A549 (cell line): ENCODE measurements at regions not wholly inside any gene's neighbourhood (a gene's known extent, or its start where the extent isn't known, plus 50 kb on each side); places are given as distances from the start of the nearest gene placed in this dataset.

ENCODE experiments used
- ATAC-seq, 2 experiments: fragments of 200-7000 bp in 1 of 2; fragments of >200 bp in 1 of 2; cut with Nextera tagmentation in 1 of 2; cut with Tn5 transposase in 1 of 2; 3 replicates each; pipeline versions ENCODE4 v1.8.0 to v1.9.1; 2018 to 2020; ENCODE audit warnings: mild to moderate bottlenecking in 1 of 2, moderate library complexity in 1 of 2
- CTCF ChIA-PET: fragments of 300-600 bp; sonication (Branson Sonifier 250); formaldehyde crosslinking; extraction: SDS; loops from one replicate; lab custom pipeline; 2021; ENCODE audit warnings: antibody characterized with exemption, inconsistent platforms; lab: Yijun Ruan, JAX
- POLR2A ChIA-PET: fragments of 350-600 bp; formaldehyde crosslinking; extraction: SDS; loops from one replicate; lab custom pipeline; 2021; ENCODE audit warnings: antibody characterized with exemption, inconsistent platforms; lab: Yijun Ruan, JAX
- DNase-seq, 2 experiments: peaks; one replicate each; pipeline versions ENCODE4 v3.0.0 to v3.0.0-alpha.2; 2011 to 2016; ENCODE audit warnings: low read depth in 1 of 2, low spot score in 1 of 2
- FAIRE-seq: peaks from 2 replicates; lab custom pipeline; 2011; peaks lifted over from hg19 to GRCh38; lab: Jason Lieb, UNC
- H3K27ac ChIP-seq, 2 experiments: fragments of >200 bp; sonication (Bioruptor Twin); formaldehyde crosslinking; 3 replicates each; pipeline ENCODE4 v1.5.1; 2016 to 2017
- H3K4me1 ChIP-seq: fragments of >200 bp; sonication (Bioruptor Twin); formaldehyde crosslinking; 3 replicates; pipeline ENCODE4 v1.6.1; 2016
- H3K4me2 ChIP-seq: fragments of >200 bp; sonication (Bioruptor Twin); formaldehyde crosslinking; 3 replicates; pipeline ENCODE4 v1.6.1; 2016
- H3K4me3 ChIP-seq: fragments of >200 bp; sonication (Bioruptor Twin); formaldehyde crosslinking; 3 replicates; pipeline ENCODE4 v1.5.1; 2016
- H3K9me3 ChIP-seq: fragments of >200 bp; sonication (Bioruptor Twin); formaldehyde crosslinking; 3 replicates; pipeline ENCODE4 v1.6.1; 2016
- CEBPB ChIP-seq, 2 experiments: fragments of >200 bp in 1 of 2; sonication (Bioruptor Twin) in 1 of 2; formaldehyde crosslinking in 1 of 2; IDR thresholded peaks; 2 replicates each; pipeline ENCODE4 v1.6.1; 2012 to 2016
- CHD2 ChIP-seq: fragments of 150-350 bp; IDR thresholded peaks from 2 replicates; pipeline ENCODE4 v1.6.1; 2014; ENCODE audit warnings: low read length; ENCODE audit not compliant: partially characterized antibody
- CHD4 ChIP-seq: fragments of 200-600 bp; sonication (generic); IDR thresholded peaks from 2 replicates; pipeline ENCODE4 v1.6.1; 2016; ENCODE audit warnings: antibody characterized with exemption, mild to moderate bottlenecking, borderline replicate concordance
- EP300 ChIP-seq, 2 experiments: fragments of >200 bp; sonication (Bioruptor Twin); formaldehyde crosslinking; IDR thresholded peaks; 2 replicates in 1 of 2; 3 replicates in 1 of 2; pipeline ENCODE4 v1.6.1; 2016 to 2017
- ESRRA ChIP-seq: fragments of 150-350 bp; IDR thresholded peaks from 2 replicates; pipeline ENCODE4 v1.6.1; 2014; ENCODE audit warnings: mild to moderate bottlenecking, low read length, borderline replicate concordance
- FOSB ChIP-seq: fragments of 250-450 bp; sonication (Bioruptor Pico); IDR thresholded peaks from 2 replicates; pipeline ENCODE4 v1.5.0; 2020; ENCODE audit warnings: mild to moderate bottlenecking, moderate library complexity
- HOXA7 ChIP-seq: fragments of 250-450 bp; sonication (Bioruptor Pico); IDR thresholded peaks from 2 replicates; pipeline ENCODE4 v1.5.0; 2020; ENCODE audit warnings: mild to moderate bottlenecking, moderate library complexity
- HOXB5 ChIP-seq: fragments of 250-450 bp; sonication (Bioruptor Pico); IDR thresholded peaks from 2 replicates; pipeline ENCODE4 v1.5.0; 2020; ENCODE audit warnings: mild to moderate bottlenecking, moderate library complexity
- JUN ChIP-seq, 2 experiments: fragments of >200 bp; sonication (Bioruptor Twin); formaldehyde crosslinking; IDR thresholded peaks; 2 replicates in 1 of 2; 3 replicates in 1 of 2; pipeline ENCODE4 v1.6.1; 2016 to 2017
- JUNB ChIP-seq: fragments of >200 bp; sonication (Bioruptor Twin); formaldehyde crosslinking; IDR thresholded peaks from 2 replicates; pipeline ENCODE4 v1.6.1; 2016
- KDM5A ChIP-seq: fragments of 200-600 bp; sonication (generic); IDR thresholded peaks from 2 replicates; pipeline ENCODE4 v1.6.1; 2016; ENCODE audit warnings: antibody characterized with exemption, mild to moderate bottlenecking
- MAZ ChIP-seq: fragments of 150-350 bp; IDR thresholded peaks from 2 replicates; pipeline ENCODE4 v1.6.1; 2014; ENCODE audit warnings: antibody characterized with exemption, low read depth, low read length, borderline replicate concordance
- NFE2L2 ChIP-seq: fragments of 150-350 bp; conservative IDR thresholded peaks from 2 replicates; pipeline ENCODE4 v1.6.1; 2014; ENCODE audit warnings: low read length
- NPAS2 ChIP-seq: fragments of 250-450 bp; sonication (Bioruptor Pico); IDR thresholded peaks from 2 replicates; pipeline ENCODE4 v1.8.0; 2022; ENCODE audit warnings: mild to moderate bottlenecking, moderate library complexity, borderline replicate concordance
- NR3C1 ChIP-seq: fragments of >200 bp; sonication (Bioruptor Twin); formaldehyde crosslinking; IDR thresholded peaks from 3 replicates; pipeline ENCODE4 v1.6.1; 2017
- PHF8 ChIP-seq: fragments of 200-600 bp; sonication (generic); IDR thresholded peaks from 2 replicates; pipeline ENCODE4 v1.6.1; 2016; ENCODE audit warnings: low read depth, mild to moderate bottlenecking, antibody characterized with exemption, moderate library complexity, borderline replicate concordance
- POLR2A ChIP-seq: IDR thresholded peaks from 2 replicates; pipeline ENCODE4 v1.6.1; 2012; ENCODE audit warnings: mild to moderate bottlenecking, low read length
- POLR2AphosphoS2 ChIP-seq: conservative IDR thresholded peaks from 2 replicates; pipeline ENCODE4 v1.6.1; 2012; ENCODE audit warnings: low read length, improper control_type of control experiment, inconsistent platforms
- RAD21 ChIP-seq, 2 experiments: fragments of >200 bp in 1 of 2; sonication (Bioruptor Twin) in 1 of 2; formaldehyde crosslinking in 1 of 2; IDR thresholded peaks in 1 of 2; conservative IDR thresholded peaks in 1 of 2; 2 replicates in 1 of 2; 3 replicates in 1 of 2; pipeline ENCODE4 v1.6.1; 2012 to 2018; ENCODE audit warnings: inconsistent platforms in 1 of 2
- RCOR1 ChIP-seq: fragments of 150-350 bp; IDR thresholded peaks from 2 replicates; pipeline ENCODE4 v1.6.1; 2014; ENCODE audit warnings: antibody characterized with exemption, low read length, low read depth
- RNF2 ChIP-seq: fragments of 200-600 bp; sonication (generic); IDR thresholded peaks from 2 replicates; pipeline ENCODE4 v1.6.1; 2016; ENCODE audit warnings: low read depth, mild to moderate bottlenecking, antibody characterized with exemption, moderate library complexity, borderline replicate concordance
- SMC3 ChIP-seq: fragments of >200 bp; sonication (Bioruptor Twin); formaldehyde crosslinking; IDR thresholded peaks from 3 replicates; pipeline ENCODE4 v1.6.1; 2018; ENCODE audit warnings: inconsistent platforms
- SREBF2 ChIP-seq: fragments of 450-650 bp; IDR thresholded peaks from 2 replicates; pipeline ENCODE4 v1.6.1; 2014; ENCODE audit warnings: mild to moderate bottlenecking, moderate library complexity
- TP53 ChIP-seq: fragments of 250-450 bp; sonication (Bioruptor Pico); IDR thresholded peaks from 2 replicates; pipeline ENCODE4 v1.5.0; 2021; ENCODE audit warnings: mild to moderate bottlenecking, moderate library complexity
- ZNF302 ChIP-seq: fragments of 250-450 bp; sonication (Bioruptor Pico); IDR thresholded peaks from 2 replicates; pipeline ENCODE4 v1.9.0; 2021; ENCODE audit warnings: inconsistent platforms, mild to moderate bottlenecking, moderate library complexity
- ZSCAN20 ChIP-seq: fragments of 250-450 bp; sonication (Bioruptor Pico); IDR thresholded peaks from 2 replicates; pipeline ENCODE4 v1.8.0; 2022; ENCODE audit warnings: mild to moderate bottlenecking, moderate library complexity
- WGBS: methylation state at CpG from one replicate; pipeline ENCODE4 v1.1.6; 2017; ENCODE audit errors: missing lambda C conversion rate; 5-methylcytosine and 5-hydroxymethylcytosine counted together
- TF ChIP-seq, protein P1 (sequence below): fragments of >200 bp; sonication (Bioruptor Twin); formaldehyde crosslinking; IDR thresholded peaks from 3 replicates; pipeline ENCODE4 v1.6.1; 2016
- TF ChIP-seq, protein P2 (sequence below): fragments of 200-600 bp; sonication (generic); IDR thresholded peaks from 2 replicates; pipeline ENCODE4 v1.6.1; 2016; ENCODE audit warnings: antibody characterized with exemption, mild to moderate bottlenecking, moderate library complexity
- TF ChIP-seq, protein P3 (sequence below): fragments of >200 bp; sonication (Bioruptor Twin); formaldehyde crosslinking; IDR thresholded peaks from 3 replicates; pipeline ENCODE4 v1.5.1; 2016
- TF ChIP-seq, protein P4 (sequence below): fragments of 150-350 bp; IDR thresholded peaks from 2 replicates; pipeline ENCODE4 v1.6.1; 2014; ENCODE audit warnings: low read depth, mild to moderate bottlenecking, low read length

DNA sequence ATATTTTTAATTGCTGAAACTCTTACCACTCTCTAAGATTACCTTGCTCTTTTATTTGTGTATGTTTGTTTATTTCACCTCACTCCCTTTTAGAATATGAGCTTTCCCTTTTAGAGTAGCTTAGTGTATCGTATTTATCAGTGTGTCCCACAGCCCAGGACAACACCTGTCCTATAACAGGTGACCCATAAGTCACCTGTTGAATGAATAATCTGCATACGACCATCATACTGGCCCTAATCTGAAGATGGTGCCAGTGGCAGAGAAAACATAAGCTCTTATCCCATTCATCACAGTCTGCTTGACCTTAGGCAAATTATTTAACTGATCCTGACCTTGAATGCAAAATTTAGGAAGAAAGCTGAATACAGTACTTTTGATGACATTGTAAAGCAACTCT, 254.6 kb upstream of the NR2F2 start:
- H3K4me1 ChIP-seq: no peaks in the 10 kb centered on the region
- no peaks in the 10 kb centered on the region for H3K9me3 ChIP-seq
- H3K4me3 ChIP-seq: no peak overlapping the region
- no peak for ATAC-seq
- no peak for FAIRE-seq
- no peak overlapping the region for H3K27ac ChIP-seq
- ChIA-PET CTCF (interaction anchor here (0.6 kb wide), 1 partner anchor 1932 kb away, joined by 3 read pairs; no protein-coding TSS in a partner anchor), POLR2A (no interaction called here)
- H3K4me2 ChIP-seq: no peak overlapping the region
- no peak for TF ChIP-seq PHF8
- TF ChIP-seq ESRRA: no peak
- TF ChIP-seq POLR2A: no peak
- no peak for TF ChIP-seq RAD21 (conservative IDR thresholded peaks at IDR 0.05 in 1 of 2, IDR thresholded peaks at IDR 0.05 in 1 of 2)
- no peak for TF ChIP-seq TP53 (CRISPR knock-in tag)
- no peak for TF ChIP-seq SREBF2
- no peak for TF ChIP-seq ZNF302 (CRISPR knock-in tag)
- no peak for TF ChIP-seq JUN (IDR thresholded peaks at IDR 0.05)
- TF ChIP-seq, protein P1, sequence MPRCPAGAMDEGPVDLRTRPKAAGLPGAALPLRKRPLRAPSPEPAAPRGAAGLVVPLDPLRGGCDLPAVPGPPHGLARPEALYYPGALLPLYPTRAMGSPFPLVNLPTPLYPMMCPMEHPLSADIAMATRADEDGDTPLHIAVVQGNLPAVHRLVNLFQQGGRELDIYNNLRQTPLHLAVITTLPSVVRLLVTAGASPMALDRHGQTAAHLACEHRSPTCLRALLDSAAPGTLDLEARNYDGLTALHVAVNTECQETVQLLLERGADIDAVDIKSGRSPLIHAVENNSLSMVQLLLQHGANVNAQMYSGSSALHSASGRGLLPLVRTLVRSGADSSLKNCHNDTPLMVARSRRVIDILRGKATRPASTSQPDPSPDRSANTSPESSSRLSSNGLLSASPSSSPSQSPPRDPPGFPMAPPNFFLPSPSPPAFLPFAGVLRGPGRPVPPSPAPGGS: no peak
- TF ChIP-seq JUNB: no peak
- TF ChIP-seq CHD2: no peak
- TF ChIP-seq, protein P2, sequence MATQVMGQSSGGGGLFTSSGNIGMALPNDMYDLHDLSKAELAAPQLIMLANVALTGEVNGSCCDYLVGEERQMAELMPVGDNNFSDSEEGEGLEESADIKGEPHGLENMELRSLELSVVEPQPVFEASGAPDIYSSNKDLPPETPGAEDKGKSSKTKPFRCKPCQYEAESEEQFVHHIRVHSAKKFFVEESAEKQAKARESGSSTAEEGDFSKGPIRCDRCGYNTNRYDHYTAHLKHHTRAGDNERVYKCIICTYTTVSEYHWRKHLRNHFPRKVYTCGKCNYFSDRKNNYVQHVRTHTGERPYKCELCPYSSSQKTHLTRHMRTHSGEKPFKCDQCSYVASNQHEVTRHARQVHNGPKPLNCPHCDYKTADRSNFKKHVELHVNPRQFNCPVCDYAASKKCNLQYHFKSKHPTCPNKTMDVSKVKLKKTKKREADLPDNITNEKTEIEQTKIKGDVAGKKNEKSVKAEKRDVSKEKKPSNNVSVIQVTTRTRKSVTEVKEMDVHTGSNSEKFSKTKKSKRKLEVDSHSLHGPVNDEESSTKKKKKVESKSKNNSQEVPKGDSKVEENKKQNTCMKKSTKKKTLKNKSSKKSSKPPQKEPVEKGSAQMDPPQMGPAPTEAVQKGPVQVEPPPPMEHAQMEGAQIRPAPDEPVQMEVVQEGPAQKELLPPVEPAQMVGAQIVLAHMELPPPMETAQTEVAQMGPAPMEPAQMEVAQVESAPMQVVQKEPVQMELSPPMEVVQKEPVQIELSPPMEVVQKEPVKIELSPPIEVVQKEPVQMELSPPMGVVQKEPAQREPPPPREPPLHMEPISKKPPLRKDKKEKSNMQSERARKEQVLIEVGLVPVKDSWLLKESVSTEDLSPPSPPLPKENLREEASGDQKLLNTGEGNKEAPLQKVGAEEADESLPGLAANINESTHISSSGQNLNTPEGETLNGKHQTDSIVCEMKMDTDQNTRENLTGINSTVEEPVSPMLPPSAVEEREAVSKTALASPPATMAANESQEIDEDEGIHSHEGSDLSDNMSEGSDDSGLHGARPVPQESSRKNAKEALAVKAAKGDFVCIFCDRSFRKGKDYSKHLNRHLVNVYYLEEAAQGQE: no peak
- TF ChIP-seq ZSCAN20 (CRISPR knock-in tag): no peak
- no peak for TF ChIP-seq RNF2
- TF ChIP-seq POLR2AphosphoS2: no peak
- no peak for TF ChIP-seq EP300 (IDR thresholded peaks at IDR 0.05)
- TF ChIP-seq CHD4: no peak
- TF ChIP-seq, protein P3, sequence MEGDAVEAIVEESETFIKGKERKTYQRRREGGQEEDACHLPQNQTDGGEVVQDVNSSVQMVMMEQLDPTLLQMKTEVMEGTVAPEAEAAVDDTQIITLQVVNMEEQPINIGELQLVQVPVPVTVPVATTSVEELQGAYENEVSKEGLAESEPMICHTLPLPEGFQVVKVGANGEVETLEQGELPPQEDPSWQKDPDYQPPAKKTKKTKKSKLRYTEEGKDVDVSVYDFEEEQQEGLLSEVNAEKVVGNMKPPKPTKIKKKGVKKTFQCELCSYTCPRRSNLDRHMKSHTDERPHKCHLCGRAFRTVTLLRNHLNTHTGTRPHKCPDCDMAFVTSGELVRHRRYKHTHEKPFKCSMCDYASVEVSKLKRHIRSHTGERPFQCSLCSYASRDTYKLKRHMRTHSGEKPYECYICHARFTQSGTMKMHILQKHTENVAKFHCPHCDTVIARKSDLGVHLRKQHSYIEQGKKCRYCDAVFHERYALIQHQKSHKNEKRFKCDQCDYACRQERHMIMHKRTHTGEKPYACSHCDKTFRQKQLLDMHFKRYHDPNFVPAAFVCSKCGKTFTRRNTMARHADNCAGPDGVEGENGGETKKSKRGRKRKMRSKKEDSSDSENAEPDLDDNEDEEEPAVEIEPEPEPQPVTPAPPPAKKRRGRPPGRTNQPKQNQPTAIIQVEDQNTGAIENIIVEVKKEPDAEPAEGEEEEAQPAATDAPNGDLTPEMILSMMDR: no peak
- 22% methylated on average over 2 of the region's 2 CpGs for WGBS
- no peak for DNase-seq

DNA sequence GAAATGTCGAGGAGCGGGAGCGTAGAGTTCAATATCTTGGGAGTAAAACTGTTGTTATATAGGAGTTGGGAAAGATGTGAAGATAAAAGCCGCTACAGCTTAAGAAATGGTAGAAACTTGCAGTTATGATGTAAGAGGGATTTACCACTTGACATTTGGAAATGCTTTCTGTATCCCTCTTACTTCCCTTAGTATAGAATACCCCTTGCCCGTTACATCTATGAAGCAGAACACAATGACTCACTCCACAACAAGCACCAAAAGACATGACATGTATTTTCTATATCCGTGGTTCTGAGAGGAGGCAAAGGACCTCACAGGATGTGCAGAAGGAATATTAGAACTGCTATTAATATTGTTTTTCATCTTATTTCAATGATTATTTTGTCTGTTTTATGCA, 254.2 kb upstream of the NR2F2 start:
- Histone ChIP-seq H3K4me1 (no peaks in the 10 kb centered on the region), H3K4me2 (no peak overlapping the region), H3K9me3 (no peaks in the 10 kb centered on the region), H3K27ac (no peak overlapping the region), H3K4me3 (no peak overlapping the region)
- ChIA-PET CTCF (interaction anchor here (0.6 kb wide), 1 partner anchor 1042 kb away, joined by 4 read pairs; no protein-coding TSS in a partner anchor), POLR2A (no interaction called here)
- ATAC-seq: no peak
- FAIRE-seq: no peak
- no peak for DNase-seq
- 68% methylated on average over 6 of the region's 6 CpGs for WGBS
- no peak for TF ChIP-seq NFE2L2
- TF ChIP-seq KDM5A: no peak
- no peak for TF ChIP-seq CHD4
- no peak for TF ChIP-seq NPAS2
- no peak for TF ChIP-seq NR3C1
- no peak for TF ChIP-seq RCOR1
- TF ChIP-seq, protein P4, sequence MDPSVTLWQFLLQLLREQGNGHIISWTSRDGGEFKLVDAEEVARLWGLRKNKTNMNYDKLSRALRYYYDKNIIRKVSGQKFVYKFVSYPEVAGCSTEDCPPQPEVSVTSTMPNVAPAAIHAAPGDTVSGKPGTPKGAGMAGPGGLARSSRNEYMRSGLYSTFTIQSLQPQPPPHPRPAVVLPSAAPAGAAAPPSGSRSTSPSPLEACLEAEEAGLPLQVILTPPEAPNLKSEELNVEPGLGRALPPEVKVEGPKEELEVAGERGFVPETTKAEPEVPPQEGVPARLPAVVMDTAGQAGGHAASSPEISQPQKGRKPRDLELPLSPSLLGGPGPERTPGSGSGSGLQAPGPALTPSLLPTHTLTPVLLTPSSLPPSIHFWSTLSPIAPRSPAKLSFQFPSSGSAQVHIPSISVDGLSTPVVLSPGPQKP: no peak
- TF ChIP-seq RNF2: no peak
- TF ChIP-seq HOXA7 (CRISPR knock-in tag): no peak
- TF ChIP-seq CEBPB (IDR thresholded peaks at IDR 0.05): no peak
- TF ChIP-seq FOSB (CRISPR knock-in tag): no peak
- TF ChIP-seq JUNB: no peak
- TF ChIP-seq, protein P1: no peak
- no peak for TF ChIP-seq SMC3
- no peak for TF ChIP-seq SREBF2
- no peak for TF ChIP-seq PHF8
- no peak for TF ChIP-seq HOXB5 (CRISPR knock-in tag)
- no peak for TF ChIP-seq MAZ
